Activated effector memory CD4-positive, alpha-beta T cell treated with Interleukin-2 at 50 U/mL for 16 hours (primary cell): ENCODE measurements at regions not wholly inside any gene's neighbourhood (a gene's known extent, or its start where the extent isn't known, plus 50 kb on each side); places are given as distances from the start of the nearest gene placed in this dataset.

ENCODE experiments used
- DNase-seq: peaks from one replicate; pipeline ENCODE4 v3.0.0-alpha.2; 2020

- DNase-seq: no peak
These were observed 462.2 kb downstream of the BCL11A start for GRCh38 chr2:60091266-60091665.

GRCh38 chr2:60079562-60079961, 473.9 kb downstream of the BCL11A start:
- DNase-seq: no peak

DNA sequence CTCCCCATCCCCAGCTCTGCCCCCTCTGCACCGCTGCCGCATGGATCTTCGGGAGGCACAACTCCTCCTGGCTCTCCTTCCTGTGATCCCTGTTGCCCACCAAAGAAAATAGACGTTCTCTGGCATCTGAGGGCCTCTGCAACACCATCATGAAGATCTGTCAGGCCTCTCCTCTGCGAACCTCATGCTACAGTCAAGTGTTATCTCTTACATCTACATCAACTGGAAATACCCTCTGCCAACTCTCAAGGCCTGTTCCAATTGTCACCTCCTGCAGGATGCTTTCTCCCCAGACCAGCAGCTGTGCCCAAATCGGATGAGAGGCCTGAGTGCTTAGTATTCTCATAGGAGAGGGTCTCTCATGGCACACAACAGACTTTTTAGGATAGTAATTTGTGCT, 478.4 kb downstream of the BCL11A start:
- DNase-seq: no peak

- no peak for DNase-seq
These were observed 480.3 kb downstream of the BCL11A start for GRCh38 chr2:60073201-60073600.

DNA sequence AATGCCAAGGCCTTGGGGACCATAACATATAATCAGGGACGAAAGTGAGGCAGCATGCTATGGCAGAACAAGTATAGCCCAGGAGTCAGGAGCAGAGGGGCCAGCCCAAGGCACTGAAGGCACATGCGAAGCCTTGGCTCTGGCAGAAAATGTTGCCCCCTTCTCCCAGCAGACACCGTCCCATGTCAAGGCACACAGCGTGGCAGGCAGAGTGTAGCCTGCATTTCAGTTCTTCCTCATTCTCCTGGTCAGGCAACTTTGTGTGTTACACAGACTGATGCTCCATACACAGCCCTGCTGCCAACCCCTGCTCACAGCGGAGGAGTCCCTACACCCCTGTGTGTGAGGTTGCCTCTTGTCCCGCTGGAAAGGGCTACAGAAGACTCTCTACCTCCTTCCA, 480.8 kb downstream of the BCL11A start:
- DNase-seq: no peak

DNA sequence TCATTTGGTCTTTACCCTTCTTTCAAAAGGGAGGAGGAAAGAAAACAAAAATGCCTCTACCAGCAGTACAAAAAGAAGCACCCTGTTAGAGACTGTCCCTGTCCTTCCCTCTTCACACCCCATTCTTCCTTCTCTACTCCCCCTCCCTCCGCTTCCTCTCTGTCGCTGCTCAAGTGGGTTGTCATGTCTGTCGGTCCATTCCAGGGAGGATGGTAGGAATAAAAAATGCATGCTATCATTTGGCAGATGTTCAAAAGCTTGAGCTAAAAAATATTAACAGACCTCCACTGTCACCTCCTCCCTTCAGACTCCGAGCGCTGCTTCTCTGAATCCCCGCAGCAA, 482.0 kb downstream of the BCL11A start:
- DNase-seq: no peak

DNA sequence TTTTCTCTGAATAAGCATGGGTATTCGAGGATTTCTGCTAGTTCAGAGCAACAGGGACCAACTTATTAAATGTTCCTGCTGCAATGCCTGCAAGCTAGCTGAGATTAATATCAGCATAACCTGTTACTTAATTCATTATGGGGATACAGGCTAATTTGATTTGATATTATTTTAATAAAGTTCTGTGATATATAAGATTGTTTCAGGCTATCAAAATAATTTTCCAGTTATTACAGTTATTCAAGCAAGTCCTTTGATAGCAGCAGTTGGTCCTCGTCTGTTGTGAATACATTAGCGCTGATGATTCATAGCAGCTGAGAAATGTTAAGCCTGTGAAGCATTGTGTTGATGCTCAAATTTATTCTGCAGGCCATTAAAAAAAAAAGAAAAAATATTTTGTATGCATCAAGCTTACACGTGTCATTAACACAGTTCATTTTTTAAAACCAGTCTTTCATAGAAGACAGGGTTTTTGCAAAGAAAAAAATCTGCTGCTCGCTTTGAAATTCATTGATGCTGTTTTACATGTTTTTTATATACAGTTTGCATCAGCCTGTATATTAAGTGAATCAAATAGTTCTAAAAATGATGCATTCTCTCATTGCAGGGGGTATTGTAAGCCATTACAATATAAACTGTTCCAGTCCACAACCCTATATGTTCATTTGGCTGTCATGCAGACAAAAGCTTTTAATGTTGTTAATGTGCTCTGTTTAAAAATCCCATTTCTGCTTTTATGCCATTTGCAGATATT, 482.5 kb downstream of the BCL11A start:
- no peak for DNase-seq

GRCh38 chr2:60070196-60070595, 483.3 kb downstream of the BCL11A start:
- DNase-seq: no peak

GRCh38 chr2:60068755-60069154, 484.7 kb downstream of the BCL11A start:
- no peak for DNase-seq

- DNase-seq: no peak
These were observed 486.4 kb downstream of the BCL11A start for GRCh38 chr2:60067006-60067405.

DNA sequence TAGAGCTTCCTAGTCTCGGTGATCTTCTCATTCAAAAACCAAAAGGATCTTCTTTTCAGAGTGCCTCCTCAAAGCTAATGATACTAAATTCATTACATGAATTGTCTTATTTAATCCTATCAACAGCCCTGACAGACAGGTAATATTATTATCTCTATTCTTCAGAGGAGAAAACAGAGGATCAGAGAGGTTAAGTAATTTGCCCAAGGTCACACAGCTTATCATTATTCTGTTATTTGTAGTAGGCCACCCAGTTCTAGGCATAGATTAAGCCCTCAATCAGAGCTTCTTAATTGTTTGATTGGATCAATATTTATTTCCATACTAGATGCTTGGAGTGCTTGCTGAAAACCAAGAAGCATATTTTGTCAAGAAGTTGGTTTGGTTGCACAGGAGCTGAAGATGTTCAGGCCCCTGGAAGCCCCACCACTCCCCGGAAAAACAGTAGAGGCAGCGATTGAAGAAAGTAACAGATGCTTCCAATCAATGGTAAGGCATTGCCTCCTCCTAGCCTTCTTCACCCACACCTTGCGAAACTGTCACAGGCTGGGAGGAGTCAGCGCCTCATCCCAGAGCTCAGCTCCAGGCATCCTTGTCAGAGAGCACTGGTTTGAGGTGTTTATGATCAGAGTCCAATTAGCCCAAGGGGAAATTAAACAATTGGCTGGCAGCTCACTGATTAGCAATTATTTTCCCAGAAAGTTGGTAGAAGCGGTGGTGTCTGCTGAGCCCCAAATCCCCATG, 487.2 kb downstream of the BCL11A start:
- DNase-seq: no peak

DNA sequence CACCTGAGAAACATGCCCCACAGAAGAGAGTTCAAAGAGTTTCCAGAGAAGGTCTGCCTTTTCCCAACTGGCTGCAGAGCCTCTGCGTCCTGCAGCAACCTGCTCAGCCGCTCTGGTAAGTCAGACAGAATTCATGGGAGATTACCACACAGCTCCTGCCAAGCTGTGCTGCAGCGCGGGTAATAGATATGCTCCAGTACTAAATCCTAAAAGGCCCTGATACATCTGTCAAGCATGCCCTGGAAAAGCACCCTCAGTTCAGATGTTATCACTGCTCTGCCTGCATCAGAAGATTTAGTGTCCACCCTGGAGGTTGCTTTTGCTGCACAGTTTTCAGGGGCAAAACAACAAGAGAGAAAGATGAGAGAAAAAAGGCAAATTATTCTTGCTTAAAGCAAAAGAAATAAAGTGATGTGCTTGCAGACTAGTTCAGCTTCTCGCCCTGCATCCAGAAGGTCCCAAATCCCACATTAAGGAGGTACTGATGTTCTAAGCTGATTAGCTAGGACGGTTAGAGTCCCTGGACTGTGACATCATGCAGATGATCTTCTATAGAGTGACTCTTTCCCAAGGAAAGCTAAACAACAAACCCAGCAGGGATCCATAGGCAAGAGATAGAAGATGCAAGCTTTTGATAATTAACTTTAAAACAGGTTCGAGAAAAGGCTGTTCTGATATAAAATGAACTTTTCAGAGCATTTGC, 488.6 kb downstream of the BCL11A start:
- no peak for DNase-seq

GRCh38 chr2:60058781-60059180, 494.7 kb downstream of the BCL11A start:
- no peak for DNase-seq

- DNase-seq: no peak
These were observed 498.7 kb downstream of the BCL11A start for GRCh38 chr2:60054571-60055340.

DNA sequence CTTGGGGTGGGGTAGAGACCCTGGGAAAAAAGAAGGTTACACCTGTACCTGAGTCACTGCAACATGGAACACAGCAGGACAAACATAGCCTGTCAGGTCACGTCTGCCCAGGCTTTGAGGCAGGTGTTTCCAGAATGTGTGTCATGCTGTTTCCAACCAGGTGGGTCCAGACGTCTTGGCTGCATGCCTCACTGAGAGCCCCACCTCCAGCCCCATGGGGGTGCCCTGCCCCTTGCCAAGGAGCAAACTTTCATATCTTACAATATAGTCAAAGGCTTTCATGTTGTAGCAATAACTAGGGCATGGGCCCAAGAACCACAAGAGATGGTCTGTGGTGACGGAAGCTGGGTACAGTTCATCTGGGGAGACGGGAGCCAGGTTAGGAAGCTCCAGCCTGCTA, 499.7 kb downstream of the BCL11A start:
- DNase-seq: no peak

GRCh38 chr2:60052601-60053000, 500.9 kb downstream of the BCL11A start:
- DNase-seq: no peak

- no peak for DNase-seq
These were observed 501.5 kb downstream of the BCL11A start for GRCh38 chr2:60051991-60052390.

DNA sequence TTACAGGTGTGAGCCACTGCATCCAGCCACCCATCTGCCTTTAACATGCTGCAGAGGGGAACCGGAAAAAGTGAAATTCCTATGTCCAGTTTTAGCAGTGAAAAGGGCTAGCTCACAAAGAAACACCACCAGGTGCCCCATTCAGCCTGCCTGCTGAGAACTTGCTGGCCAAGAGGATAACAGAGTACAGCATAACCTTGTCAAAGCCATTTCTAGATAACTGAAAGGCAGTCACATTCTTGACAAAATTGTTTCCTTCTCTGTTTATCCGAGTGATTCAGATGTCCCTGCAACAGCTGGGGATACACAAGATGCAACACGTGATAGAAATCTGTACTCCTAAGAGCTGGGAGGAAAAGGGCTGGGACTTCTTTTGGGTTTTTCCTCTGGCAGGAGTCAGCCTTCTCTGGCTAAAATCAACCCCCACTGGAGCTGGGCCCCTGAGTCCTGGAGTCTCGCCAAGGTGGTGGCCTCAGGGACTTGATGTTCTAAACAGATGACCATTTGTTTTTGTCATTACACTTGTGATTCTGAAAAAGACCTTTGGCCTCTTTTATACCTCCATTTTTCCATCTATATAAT, 505.4 kb downstream of the BCL11A start:
- no peak for DNase-seq

DNA sequence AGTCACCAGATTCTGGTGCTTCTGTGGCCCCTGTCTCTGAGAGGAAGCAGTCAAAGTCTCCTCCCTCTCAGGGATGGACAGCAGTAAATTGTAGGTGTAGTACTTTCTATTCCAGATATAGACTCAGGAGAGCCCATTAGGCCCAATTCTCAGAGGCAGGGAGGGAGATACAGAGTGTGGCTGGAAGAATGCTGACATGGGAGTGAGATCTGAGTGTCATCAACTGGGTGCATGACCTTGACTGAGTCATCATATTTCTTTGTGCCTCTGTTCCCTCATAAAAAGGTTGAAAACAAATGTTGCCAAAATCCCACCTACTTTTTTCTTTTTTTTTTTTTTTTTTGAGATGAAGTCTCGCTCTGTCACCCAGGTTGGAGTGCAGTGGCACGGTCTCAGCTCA, 506.1 kb downstream of the BCL11A start:
- DNase-seq: no peak

DNA sequence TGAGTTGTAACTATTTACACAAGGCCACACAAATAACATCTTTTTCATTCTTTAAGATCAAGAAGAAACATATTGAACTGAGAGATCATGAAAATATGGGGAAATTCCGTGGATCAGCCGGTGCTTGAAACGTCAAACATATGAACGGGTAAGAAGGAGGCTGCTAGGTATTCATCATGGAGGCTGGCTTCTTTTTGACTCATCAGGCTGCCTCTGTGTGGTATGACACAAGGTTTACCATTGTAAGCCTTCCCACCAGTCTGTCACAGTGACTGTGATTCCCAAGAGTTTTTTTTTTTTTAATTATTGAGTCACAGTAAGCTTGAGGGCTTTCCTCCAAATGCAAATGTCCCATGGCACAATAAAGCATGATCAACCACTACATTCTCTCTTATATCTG, 506.9 kb downstream of the BCL11A start:
- no peak for DNase-seq

- no peak for DNase-seq
These were observed 508.0 kb downstream of the BCL11A start for GRCh38 chr2:60045456-60045855.

- DNase-seq: no peak
These were observed 509.0 kb downstream of the BCL11A start for GRCh38 chr2:60044484-60044883.

DNA sequence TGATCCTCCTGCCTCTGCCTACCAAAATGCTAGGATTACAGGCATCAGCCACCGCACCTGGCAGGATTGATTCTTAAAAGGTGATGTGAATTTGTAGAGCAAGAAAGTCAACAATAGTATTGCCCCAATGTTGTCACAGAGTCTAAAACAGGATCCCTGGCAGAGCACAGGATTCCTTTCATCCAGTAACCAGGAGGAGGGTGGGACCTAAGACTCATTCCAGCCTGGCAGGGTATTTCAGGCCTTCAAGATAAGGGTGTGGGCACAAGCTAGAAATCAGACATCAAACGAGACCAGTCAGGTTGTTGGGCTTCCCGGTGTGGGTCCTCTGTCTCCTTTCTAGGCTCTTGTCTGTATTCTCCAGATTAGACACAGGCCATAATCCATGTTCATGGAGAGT, 511.4 kb downstream of the BCL11A start:
- DNase-seq: no peak
